ENCODE measurements at regions not wholly inside any gene's neighbourhood (a gene's known extent, or its start where the extent isn't known, plus 50 kb on each side); places are given as distances from the start of the nearest gene placed in this dataset.

DNA sequence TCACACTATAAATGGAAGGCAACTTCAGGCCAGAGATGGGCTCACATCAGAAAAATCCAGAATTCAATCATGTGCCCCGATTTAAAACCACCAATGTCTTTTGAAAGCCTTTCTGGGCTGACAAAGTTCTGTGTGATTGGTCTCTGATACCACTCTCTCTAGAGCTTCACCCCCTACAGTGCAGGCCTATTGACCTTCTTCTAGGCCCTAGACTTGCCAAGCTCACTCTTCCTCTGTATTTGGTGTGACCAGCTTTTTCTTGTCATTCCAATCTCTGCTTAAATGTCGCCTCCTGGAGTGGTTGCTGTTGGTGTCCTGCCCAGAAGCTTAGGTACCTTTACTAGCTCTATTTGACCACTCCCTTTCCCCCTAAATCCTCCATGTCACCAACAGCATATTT is 78.7 kb downstream of the GCNT4 start:
- Histone ChIP-seq H3K4me3 (no peak overlapping the region), H3K9me3 (replicated peaks; ENCODE audit: control insufficient read depth, insufficient read depth, low read depth, low read length) (no peaks in the 10 kb centered on the region), H3K9ac (ENCODE audit: insufficient read depth in 1 of 2, low read depth in 2 of 2, low read length in 2 of 2) (no peak overlapping the region), H3K27me3 (ENCODE audit: control insufficient read depth in 2 of 2, insufficient read depth in 2 of 2, low read length in 2 of 2) (no peaks in the 10 kb centered on the region), H4K20me1 (replicated peaks; ENCODE audit: control insufficient read depth, insufficient read depth, low read length) (no peaks in the 10 kb centered on the region), H3K4me2 (ENCODE audit: insufficient read depth, low read length) (no peak overlapping the region), H3K4me1 (replicated peaks in 1 of 2; ENCODE audit: control insufficient read depth in 2 of 2, insufficient read depth in 2 of 2, low read length in 2 of 2) (no peaks in the 10 kb centered on the region), H3K36me3 (ENCODE audit: control insufficient read depth, insufficient read depth, low read length) (no peaks in the 10 kb centered on the region), H3K9me1 (ENCODE audit: control insufficient read depth, insufficient read depth, low read length) (no peaks in the 10 kb centered on the region), H3K79me2 (ENCODE audit: control insufficient read depth, insufficient read depth, low read length) (no peaks in the 10 kb centered on the region), H2AFZ (ENCODE audit: low read depth, low read length) (no peak overlapping the region), H3K27ac (ENCODE audit: extremely low read depth, low read depth, low read length) (no peak overlapping the region)
- DNase-seq (ENCODE audit: extremely low read depth in 1 of 4, low spot score in 3 of 4) (no peak), FAIRE-seq (no peak), ATAC-seq (no peak)
- TF ChIP-seq ZKSCAN1 (IDR thresholded peaks at IDR 0.05; ENCODE audit: low read depth, low read length), result no peak
- TF ChIP-seq PYGO2 (tag; IDR thresholded peaks at IDR 0.05), result no peak
- TF ChIP-seq, protein P1, sequence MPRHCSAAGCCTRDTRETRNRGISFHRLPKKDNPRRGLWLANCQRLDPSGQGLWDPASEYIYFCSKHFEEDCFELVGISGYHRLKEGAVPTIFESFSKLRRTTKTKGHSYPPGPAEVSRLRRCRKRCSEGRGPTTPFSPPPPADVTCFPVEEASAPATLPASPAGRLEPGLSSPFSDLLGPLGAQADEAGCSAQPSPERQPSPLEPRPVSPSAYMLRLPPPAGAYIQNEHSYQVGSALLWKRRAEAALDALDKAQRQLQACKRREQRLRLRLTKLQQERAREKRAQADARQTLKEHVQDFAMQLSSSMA (CRISPR knock-in tag; IDR thresholded peaks at IDR 0.05), result no peak
- TF ChIP-seq, protein P2, sequence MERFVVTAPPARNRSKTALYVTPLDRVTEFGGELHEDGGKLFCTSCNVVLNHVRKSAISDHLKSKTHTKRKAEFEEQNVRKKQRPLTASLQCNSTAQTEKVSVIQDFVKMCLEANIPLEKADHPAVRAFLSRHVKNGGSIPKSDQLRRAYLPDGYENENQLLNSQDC (CRISPR knock-in tag; IDR thresholded peaks at IDR 0.05), result no peak
- TF ChIP-seq ELF1 (tag; IDR thresholded peaks at IDR 0.05), result no peak
- TF ChIP-seq SMARCC2 (IDR thresholded peaks at IDR 0.05; ENCODE audit: low read depth), result no peak
- no peak for TF ChIP-seq KAT2B (IDR thresholded peaks at IDR 0.05; ENCODE audit: low read depth, low read length)
- TF ChIP-seq, protein P3, sequence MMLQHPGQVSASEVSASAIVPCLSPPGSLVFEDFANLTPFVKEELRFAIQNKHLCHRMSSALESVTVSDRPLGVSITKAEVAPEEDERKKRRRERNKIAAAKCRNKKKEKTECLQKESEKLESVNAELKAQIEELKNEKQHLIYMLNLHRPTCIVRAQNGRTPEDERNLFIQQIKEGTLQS (IDR thresholded peaks at IDR 0.05), result no peak
- TF ChIP-seq, protein P3 (CRISPR knock-in tag; conservative IDR thresholded peaks at IDR 0.05), result no peak
- no peak for TF ChIP-seq IFI16 (CRISPR knock-in tag; IDR thresholded peaks at IDR 0.05)
- TF ChIP-seq FOXJ3 (CRISPR knock-in tag; IDR thresholded peaks at IDR 0.05), result no peak
- no peak for TF ChIP-seq TAF9B (IDR thresholded peaks at IDR 0.05; ENCODE audit: partially characterized antibody)
- TF ChIP-seq ETV5 (CRISPR knock-in tag; IDR thresholded peaks at IDR 0.05; ENCODE audit: low read depth), result no peak
- no peak for TF ChIP-seq KLF6 (CRISPR knock-in tag; IDR thresholded peaks at IDR 0.05; ENCODE audit: borderline replicate concordance)
- TF ChIP-seq, protein P4, sequence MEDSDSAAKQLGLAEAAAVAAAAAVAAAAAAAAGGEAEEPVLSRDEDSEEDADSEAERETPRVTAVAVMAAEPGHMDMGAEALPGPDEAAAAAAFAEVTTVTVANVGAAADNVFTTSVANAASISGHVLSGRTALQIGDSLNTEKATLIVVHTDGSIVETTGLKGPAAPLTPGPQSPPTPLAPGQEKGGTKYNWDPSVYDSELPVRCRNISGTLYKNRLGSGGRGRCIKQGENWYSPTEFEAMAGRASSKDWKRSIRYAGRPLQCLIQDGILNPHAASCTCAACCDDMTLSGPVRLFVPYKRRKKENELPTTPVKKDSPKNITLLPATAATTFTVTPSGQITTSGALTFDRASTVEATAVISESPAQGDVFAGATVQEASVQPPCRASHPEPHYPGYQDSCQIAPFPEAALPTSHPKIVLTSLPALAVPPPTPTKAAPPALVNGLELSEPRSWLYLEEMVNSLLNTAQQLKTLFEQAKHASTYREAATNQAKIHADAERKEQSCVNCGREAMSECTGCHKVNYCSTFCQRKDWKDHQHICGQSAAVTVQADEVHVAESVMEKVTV (CRISPR knock-in tag; IDR thresholded peaks at IDR 0.05), result no peak
- TF ChIP-seq HNRNPK (IDR thresholded peaks at IDR 0.05; ENCODE audit: low read depth, low read length, poor library complexity, severe bottlenecking), result no peak
- ChIA-PET POLR2A (no interaction called here), CTCF (ENCODE audit: low intra/inter-chr PET ratio) (no interaction called here)
- no TSS peak for BruUV-seq (replicated peaks)
- intact Hi-C loops (cut with micrococcal nuclease), result no loop called here
- in situ Hi-C loops (cut with MboI), result no loop called here
- WGBS (ENCODE audit: insufficient coverage, low coverage, missing lambda C conversion rate), result 0% methylated on average over 2 of the region's 2 CpGs

All from K562 (cell line).